Esophagus squamous epithelium (tissue), 4 donors: ENCODE measurements at regions not wholly inside any gene's neighbourhood (a gene's known extent, or its start where the extent isn't known, plus 50 kb on each side); places are given as distances from the start of the nearest gene placed in this dataset.

Source experiments
- POLR2A ChIP-seq, 4 donors: fragments of 450-650 bp; IDR thresholded peaks; one replicate each; pipeline ENCODE4 v1.6.1; 2017; ENCODE audit warnings: antibody characterized with exemption in 4 of 4, mild to moderate bottlenecking in 4 of 4, moderate library complexity in 3 of 4
- TF ChIP-seq, protein P1 (sequence below), 6 experiments: fragments of 450-650 bp in 4 of 6; fragments of 200-600 bp in 2 of 6; sonication (generic) in 2 of 6; IDR thresholded peaks; one replicate each; pipeline ENCODE4 v1.5.1; 2016 to 2019; ENCODE audit warnings: antibody characterized with exemption in 6 of 6, mild to moderate bottlenecking in 4 of 6, moderate library complexity in 4 of 6

DNA sequence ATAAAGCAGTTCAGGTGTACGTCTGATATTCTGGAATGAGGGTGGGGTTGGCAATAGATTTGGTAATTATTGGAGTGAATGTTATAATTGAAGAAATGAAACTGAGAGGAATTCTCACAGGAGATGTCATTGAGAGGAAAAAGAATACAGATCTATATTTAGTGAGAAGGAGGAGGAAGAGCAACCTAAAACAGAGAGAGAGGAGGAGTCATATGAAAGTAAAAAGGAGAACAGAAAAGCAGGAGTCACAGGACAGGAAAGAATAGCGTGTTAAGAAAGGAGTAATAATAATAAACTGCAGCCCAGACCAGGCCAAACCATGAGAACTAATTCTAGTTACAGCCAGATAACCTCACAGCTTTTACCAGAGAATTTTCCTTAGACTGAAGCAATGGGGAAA, 62.7 kb upstream of the MROH9 start:
- TF ChIP-seq, protein P1, sequence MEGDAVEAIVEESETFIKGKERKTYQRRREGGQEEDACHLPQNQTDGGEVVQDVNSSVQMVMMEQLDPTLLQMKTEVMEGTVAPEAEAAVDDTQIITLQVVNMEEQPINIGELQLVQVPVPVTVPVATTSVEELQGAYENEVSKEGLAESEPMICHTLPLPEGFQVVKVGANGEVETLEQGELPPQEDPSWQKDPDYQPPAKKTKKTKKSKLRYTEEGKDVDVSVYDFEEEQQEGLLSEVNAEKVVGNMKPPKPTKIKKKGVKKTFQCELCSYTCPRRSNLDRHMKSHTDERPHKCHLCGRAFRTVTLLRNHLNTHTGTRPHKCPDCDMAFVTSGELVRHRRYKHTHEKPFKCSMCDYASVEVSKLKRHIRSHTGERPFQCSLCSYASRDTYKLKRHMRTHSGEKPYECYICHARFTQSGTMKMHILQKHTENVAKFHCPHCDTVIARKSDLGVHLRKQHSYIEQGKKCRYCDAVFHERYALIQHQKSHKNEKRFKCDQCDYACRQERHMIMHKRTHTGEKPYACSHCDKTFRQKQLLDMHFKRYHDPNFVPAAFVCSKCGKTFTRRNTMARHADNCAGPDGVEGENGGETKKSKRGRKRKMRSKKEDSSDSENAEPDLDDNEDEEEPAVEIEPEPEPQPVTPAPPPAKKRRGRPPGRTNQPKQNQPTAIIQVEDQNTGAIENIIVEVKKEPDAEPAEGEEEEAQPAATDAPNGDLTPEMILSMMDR (IDR thresholded peaks at IDR 0.05), result no peak
- TF ChIP-seq POLR2A (IDR thresholded peaks at IDR 0.05), result no peak
